HG02884 (cell line): ENCODE measurements at regions not wholly inside any gene's neighbourhood (a gene's known extent, or its start where the extent isn't known, plus 50 kb on each side); places are given as distances from the start of the nearest gene placed in this dataset.
A peak's percentile ranks its signal among the peaks of the same experiment; 100 is the strongest.
"Not testable (repeated sequence)": the region's sequence is repeated elsewhere in the genome, so short reads cannot be mapped to it uniquely, and the experiment has no call there.

Experiments
- ATAC-seq: cut with Tn5 transposase; IDR thresholded peaks from one replicate; pipeline ENCODE4 v1.9.1; 2021; ENCODE audit warnings: mild to moderate bottlenecking, moderate library complexity; ENCODE audit not compliant: unreplicated experiment

- ATAC-seq = no peak
These were observed 1007.6 kb downstream of the ANKRD7 start for GRCh38 chr7:119232091-119232490.

- no peak for ATAC-seq
These were observed 1008.5 kb downstream of the ANKRD7 start for GRCh38 chr7:119233015-119233414.

- ATAC-seq = no peak
These were observed 1020.0 kb upstream of the KCND2 start for GRCh38 chr7:119252962-119253361.

GRCh38 chr7:119254742-119255141, 1018.2 kb upstream of the KCND2 start:
- no peak for ATAC-seq

- no peak for ATAC-seq
These were observed 1017.0 kb upstream of the KCND2 start for GRCh38 chr7:119256001-119256400.

GRCh38 chr7:119256446-119257131, 1016.4 kb upstream of the KCND2 start:
- ATAC-seq = no peak

GRCh38 chr7:119266790-119267189, 1006.2 kb upstream of the KCND2 start:
- ATAC-seq = not testable (repeated sequence)

- peak; percentile 98 for ATAC-seq
These were observed 1002.9 kb upstream of the KCND2 start for GRCh38 chr7:119270045-119270464.

- ATAC-seq = no peak
These were observed 1002.3 kb upstream of the KCND2 start for GRCh38 chr7:119270644-119271043.

GRCh38 chr7:119271147-119271779, 1001.7 kb upstream of the KCND2 start:
- ATAC-seq = no peak

GRCh38 chr7:119281181-119281846, 991.7 kb upstream of the KCND2 start:
- ATAC-seq = no peak

GRCh38 chr7:119283353-119283752, 989.6 kb upstream of the KCND2 start:
- ATAC-seq = no peak

- no peak for ATAC-seq
These were observed 984.6 kb upstream of the KCND2 start for GRCh38 chr7:119288416-119288815.

- ATAC-seq = not testable (repeated sequence)
These were observed 972.6 kb upstream of the KCND2 start for GRCh38 chr7:119300341-119300740.

- ATAC-seq = no peak
These were observed 952.7 kb upstream of the KCND2 start for GRCh38 chr7:119320316-119320715.

GRCh38 chr7:119329715-119330114, 943.3 kb upstream of the KCND2 start:
- ATAC-seq = no peak

- no peak for ATAC-seq
These were observed 937.6 kb upstream of the KCND2 start for GRCh38 chr7:119335405-119335804.

GRCh38 chr7:119341822-119342221, 931.2 kb upstream of the KCND2 start:
- no peak for ATAC-seq

GRCh38 chr7:119343289-119343688, 929.7 kb upstream of the KCND2 start:
- ATAC-seq = no peak

GRCh38 chr7:119344466-119344865, 928.5 kb upstream of the KCND2 start:
- ATAC-seq = no peak

- ATAC-seq = no peak
These were observed 924.5 kb upstream of the KCND2 start for GRCh38 chr7:119348491-119348890.

- no peak for ATAC-seq
These were observed 922.6 kb upstream of the KCND2 start for GRCh38 chr7:119350334-119350733.
